B cell (primary cell): ENCODE measurements at regions not wholly inside any gene's neighbourhood (a gene's known extent, or its start where the extent isn't known, plus 50 kb on each side); places are given as distances from the start of the nearest gene placed in this dataset.

Experiments used
- CTCF ChIP-seq: fragments of 200-600 bp; IDR thresholded peaks from one replicate; pipeline ENCODE4 v1.8.0; 2022; ENCODE audit warnings: antibody characterized with exemption, mild to moderate bottlenecking
- EZH2 ChIP-seq: IDR thresholded peaks from 2 replicates; pipeline ENCODE4 v1.6.1; 2012; ENCODE audit warnings: borderline replicate concordance, low read depth, mild to moderate bottlenecking, moderate library complexity, low read length; ENCODE audit not compliant: insufficient read depth, poor library complexity, severe bottlenecking

GRCh38 chr2:71782323-71782722 is 329.0 kb downstream of the DYSF start:
- TF ChIP-seq CTCF (no peak), EZH2 (no peak)
